Stimulated activated naive CD8-positive, alpha-beta T cell treated with anti-CD3 and anti-CD28 coated beads, Interleukin-15, Interleukin-2, amounts not matched to agents 100 U/mL and 50 U/mL, for 24 hours (primary cell): ENCODE measurements at regions not wholly inside any gene's neighbourhood (a gene's known extent, or its start where the extent isn't known, plus 50 kb on each side); places are given as distances from the start of the nearest gene placed in this dataset.
A peak's percentile ranks its signal among the peaks of the same experiment; 100 is the strongest.
"Not testable (repeated sequence)": the region's sequence is repeated elsewhere in the genome, so short reads cannot be mapped to it uniquely, and the experiment has no call there.

Experiments used
- ATAC-seq: fragments of 150-1000 bp; cut with Tn5 transposase; one replicate; pipeline ENCODE4 v1.10.0; 2021
- DNase-seq: peaks from one replicate; pipeline ENCODE4 v3.0.0; 2021

DNA sequence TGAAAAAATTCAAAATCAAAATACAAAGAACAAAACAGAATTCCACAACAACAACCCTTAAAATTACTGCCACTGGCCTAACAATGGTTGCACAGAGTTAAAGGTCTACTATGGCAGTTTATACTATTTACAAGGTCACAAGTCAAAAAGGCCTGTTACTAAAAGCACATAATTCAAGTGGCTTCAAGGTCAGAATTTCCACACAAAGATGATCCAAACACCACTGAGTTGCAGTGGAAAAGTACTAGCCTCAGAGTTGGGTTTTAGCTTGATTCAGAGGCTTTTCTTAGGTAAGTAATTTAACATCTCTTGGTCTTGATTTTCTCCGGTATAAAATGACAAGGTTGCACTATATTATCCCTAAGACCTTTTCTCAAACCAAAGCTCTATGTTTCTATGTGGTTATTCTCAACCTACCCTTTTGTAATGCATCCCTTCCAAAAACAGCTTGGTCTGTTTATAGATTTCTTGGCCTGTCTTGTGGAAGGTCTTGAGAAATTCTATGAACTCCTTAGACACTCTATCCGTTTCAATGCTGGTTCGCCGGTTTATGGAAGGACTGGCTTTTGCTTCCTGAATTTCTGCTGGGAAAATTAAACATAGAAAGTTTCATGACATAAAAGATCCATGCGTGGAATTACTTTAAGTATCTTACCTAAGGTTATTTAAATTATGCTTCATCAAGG is 69.5 kb downstream of the MDH2 start:
- not testable (repeated sequence) for ATAC-seq, DNase-seq

- not testable (repeated sequence) for ATAC-seq, DNase-seq
Observed at GRCh38 chr7:76118253-76119036, 70.5 kb downstream of the MDH2 start.

- no peak for ATAC-seq
- DNase-seq, result no peak
Observed at GRCh38 chr7:76121044-76121443, 73.1 kb downstream of the MDH2 start.

DNA sequence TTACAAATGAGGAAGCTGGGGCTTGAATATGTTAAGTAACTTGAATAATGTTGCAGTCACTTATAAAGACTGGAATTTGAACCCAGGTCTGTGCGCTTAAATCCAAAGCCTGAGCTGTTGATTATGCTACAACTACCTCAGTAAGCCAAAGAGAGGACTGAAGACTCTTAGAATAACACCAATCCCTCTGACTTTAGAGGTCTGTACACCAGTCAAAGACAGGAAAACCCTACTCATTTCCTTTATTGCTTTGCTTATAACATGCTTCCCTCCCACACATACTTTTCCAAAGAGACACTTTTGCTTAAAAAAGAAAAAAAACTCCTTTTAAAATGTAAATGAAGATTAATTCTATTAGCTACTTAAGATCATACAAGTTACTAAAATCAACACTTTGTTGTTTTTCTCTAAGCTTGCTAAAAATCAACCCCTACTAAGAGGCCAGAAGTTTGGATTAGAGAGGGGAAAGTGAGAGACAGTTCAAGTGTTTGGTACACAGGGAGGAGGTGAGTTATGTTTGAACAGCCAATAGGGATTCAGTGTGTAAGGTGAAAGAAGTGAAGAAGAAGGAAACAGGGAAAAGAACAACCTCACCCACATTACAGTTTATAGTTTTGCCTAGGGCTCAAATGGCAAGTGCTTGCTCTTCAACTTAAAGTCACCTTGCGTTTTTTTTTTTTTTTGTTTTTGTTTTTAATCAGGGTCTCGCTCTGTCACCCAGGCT is 74.8 kb downstream of the MDH2 start:
- ATAC-seq (peak; percentile 52), DNase-seq (no peak)

GRCh38 chr7:76123316-76123715 is 75.4 kb downstream of the MDH2 start:
- DNase-seq, result no peak
- ATAC-seq, result no peak

- ATAC-seq (no peak), DNase-seq (no peak)
Observed at GRCh38 chr7:76125560-76125959, 76.1 kb upstream of the SRRM3 start.

DNA sequence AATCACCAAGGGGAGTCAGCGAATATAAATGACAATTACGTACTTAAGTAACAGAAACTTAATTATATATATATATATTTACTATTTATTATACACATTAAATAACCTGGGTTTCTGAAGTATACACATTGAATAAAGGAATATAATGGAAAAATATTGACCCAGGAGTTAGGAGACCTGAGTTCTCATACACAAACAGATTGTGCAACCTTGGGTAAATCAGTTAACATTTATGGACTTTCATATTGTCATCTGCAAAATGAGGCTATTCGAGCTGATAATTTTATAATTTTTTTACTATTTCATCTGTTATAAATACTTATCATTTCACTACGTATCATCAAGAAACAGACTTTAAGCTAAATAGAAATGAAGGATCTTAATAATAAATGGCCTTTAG is 75.1 kb upstream of the SRRM3 start:
- ATAC-seq (no peak), DNase-seq (no peak)

GRCh38 chr7:76129366-76129765 is 72.3 kb upstream of the SRRM3 start:
- DNase-seq (no peak), ATAC-seq (no peak)

DNA sequence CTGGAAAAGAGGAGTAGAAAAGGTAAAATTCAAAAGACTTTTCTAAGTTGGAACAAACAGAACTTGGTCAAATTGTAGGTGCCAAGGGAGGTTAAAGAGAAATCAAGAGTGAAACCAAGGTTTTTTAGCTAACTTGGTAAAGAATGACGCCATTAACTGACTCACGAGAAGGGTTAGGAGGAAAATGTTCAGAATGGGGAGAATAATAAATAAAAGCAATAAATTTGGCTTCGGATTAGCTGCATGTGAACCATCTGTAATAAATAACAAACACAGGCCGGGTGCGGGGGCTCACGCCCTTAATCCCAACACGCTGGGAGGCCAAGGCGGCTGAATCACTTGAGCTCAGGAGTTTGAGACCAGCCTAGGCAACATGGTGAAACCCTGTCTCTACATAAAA is 71.9 kb upstream of the SRRM3 start:
- no peak for ATAC-seq
- no peak for DNase-seq

GRCh38 chr7:76130661-76131060 is 71.0 kb upstream of the SRRM3 start:
- peak; percentile 78 for ATAC-seq
- DNase-seq, result not testable (repeated sequence)

- DNase-seq, ATAC-seq: not testable (repeated sequence)
Observed at GRCh38 chr7:76131887-76132286, 69.8 kb upstream of the SRRM3 start.

DNA sequence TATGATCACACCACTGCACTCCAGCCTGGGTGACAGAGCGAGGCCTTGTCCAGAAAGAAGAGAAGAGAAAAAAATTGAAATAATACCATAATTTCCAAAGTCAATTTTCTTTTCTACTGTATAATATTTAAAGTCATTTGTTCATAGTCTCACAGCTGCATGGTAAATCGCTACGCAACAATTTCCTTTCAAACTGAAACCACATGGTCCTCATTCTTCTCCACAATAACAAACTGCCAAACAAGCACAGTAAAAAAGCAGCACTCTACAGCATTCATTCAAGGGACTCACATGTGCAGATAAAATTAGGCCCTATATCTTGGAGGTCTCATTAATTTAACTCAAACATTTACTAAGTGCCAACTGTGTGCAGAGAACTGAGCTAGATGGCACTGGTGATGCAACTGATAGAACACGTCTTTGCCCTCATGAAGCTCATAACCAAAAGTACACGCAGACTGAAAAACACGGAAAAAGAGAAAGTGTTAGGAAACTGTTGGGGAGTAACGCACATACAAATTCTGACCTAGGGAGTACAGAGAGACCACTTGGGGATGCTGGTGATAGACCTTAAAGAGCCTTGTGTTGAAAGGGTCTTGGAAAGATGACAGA is 68.4 kb upstream of the SRRM3 start:
- no peak for ATAC-seq
- DNase-seq, result no peak

DNA sequence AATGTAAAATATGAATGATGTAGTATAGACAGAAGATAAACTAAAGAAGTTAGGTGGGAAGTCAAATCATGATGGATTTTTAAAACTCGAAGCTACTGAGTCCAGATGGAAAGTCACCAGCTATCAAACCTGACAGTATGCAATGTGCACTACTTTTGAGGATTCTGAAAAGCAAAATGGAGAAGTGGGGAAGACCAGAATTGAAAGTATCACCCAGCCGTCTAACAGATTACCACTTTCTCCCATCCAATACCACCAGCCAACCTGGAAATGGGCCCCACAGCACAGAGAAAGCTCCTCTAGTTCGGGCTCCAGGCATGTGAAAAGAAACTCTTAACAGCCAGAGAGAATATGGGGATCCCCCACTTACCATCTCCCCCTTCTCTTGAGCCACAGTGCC is 67.9 kb upstream of the SRRM3 start:
- no peak for DNase-seq
- ATAC-seq, result no peak

GRCh38 chr7:76135263-76135662 is 66.4 kb upstream of the SRRM3 start:
- ATAC-seq, DNase-seq: not testable (repeated sequence)

- not testable (repeated sequence) for DNase-seq, ATAC-seq
Observed at GRCh38 chr7:76138577-76139313, 63.0 kb upstream of the SRRM3 start.

DNA sequence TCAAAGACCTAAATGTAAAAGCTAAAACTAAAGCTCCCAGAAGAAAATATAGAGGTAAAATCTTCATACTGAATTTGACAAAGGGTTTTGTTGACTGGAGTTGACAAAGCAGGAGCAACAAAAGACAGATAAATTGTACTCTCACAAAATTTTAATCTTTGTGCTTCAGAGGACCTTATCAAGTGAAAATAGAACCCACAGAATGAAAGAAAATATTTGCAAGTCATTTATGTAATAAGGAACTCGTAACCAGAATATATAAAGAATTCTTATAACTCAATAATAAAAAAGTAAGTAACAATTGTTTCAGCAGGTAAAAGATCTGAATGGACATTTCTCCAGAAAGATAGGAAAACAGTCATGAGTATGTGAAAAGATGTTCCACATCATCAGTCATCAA is 62.0 kb upstream of the SRRM3 start:
- no peak for ATAC-seq
- DNase-seq, result no peak

GRCh38 chr7:76140259-76140658 is 61.4 kb upstream of the SRRM3 start:
- ATAC-seq, result not testable (repeated sequence)

DNA sequence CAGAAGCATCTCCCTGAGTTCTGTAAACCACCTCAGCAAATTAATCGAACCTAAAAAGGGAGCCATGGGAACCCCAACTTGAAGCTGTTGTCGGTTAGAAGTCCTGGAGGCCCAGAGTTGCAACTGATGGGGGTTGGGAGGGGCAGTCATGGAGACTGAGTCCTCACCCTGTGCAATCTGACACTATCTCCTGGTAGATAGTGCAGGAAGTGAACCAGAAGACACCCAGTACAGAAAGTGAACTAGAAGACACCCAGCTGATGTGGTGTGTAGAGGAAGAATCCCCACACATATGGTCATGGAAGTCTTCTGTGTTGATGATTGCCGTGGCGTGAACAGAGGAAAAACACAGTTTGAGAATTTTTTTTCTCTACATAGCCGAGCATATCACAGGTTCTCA is 58.8 kb upstream of the SRRM3 start:
- ATAC-seq (peak; percentile 72), DNase-seq (no peak)

More at GRCh38 chr7:76140259-76140658, 61.4 kb upstream of the SRRM3 start:
- not testable (repeated sequence) for DNase-seq

DNA sequence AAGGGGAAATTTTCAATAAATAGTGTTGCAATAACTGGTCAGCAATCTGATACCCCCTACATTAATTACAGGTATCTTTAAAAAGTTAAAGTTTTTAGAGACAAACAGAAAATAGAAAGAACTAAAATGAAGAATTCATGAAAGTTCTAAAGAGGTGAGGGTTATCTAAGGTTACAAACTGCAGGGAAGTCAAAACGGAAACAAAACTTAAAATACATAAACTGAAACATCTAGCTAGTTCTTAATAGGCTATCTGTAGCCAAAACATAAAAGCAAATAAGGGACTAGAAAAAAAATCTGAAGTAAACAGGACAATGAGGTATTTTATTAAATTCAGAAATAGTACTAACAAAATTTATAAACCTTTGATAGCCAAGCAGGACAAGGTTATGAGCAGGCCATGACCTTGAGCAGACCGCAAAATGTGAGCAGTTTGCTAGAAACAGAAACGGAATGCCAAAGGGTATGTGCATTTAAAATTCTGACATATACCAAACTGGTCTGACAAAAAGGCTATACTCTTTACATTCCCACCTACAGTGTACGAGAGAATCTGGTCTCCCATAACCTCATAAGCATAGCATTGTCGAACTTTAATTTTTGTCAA is 56.9 kb upstream of the SRRM3 start:
- DNase-seq, ATAC-seq: not testable (repeated sequence)

DNA sequence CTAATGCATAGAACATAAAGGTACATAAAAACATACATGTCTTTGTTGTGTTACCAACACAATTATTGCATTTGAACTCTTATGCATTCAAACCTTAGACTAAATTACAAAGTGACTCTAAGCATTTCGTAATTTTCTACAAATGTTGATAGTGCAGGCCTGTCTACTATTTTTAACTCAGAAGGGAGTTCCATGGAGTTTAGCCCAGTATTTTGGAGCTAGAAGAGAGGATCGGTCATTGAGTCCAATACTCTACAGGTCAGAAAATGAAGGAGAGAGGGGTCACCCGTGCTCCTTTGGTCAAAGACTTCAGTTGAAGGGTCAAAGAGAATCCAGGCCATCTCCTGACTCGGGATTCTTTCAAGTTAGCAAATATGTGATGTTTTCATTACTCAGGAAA is 55.3 kb upstream of the SRRM3 start:
- ATAC-seq, result no peak

GRCh38 chr7:76148947-76149346 is 52.7 kb upstream of the SRRM3 start:
- ATAC-seq, DNase-seq: not testable (repeated sequence)

More for the DNA sequence above, 55.3 kb upstream of the SRRM3 start:
- no peak for DNase-seq
